ENCODE measurements at regions not wholly inside any gene's neighbourhood (a gene's known extent, or its start where the extent isn't known, plus 50 kb on each side); places are given as distances from the start of the nearest gene placed in this dataset.
"Not testable (repeated sequence)": the region's sequence is repeated elsewhere in the genome, so short reads cannot be mapped to it uniquely, and the experiment has no call there.

DNA sequence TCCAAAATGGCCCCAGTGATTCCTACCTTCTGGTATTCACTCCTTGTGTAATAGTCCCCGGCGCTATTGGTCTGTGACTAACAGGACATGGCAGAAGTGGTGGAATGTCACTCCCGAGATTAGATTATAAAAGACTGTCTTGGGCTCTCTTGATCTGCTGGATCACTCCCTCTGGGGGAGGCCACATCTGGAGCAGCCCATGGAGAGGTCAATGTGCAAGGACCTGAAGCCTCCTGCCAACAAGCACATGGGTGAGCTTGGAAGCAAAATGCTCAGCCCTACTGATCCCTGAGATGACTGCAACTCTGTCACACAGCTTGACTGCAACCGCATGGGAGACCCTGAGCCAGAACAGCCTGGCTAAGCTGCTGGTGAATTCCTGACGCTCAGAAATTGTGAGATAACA, 94.3 kb upstream of the GLI2 start:
- TF ChIP-seq, protein P1, sequence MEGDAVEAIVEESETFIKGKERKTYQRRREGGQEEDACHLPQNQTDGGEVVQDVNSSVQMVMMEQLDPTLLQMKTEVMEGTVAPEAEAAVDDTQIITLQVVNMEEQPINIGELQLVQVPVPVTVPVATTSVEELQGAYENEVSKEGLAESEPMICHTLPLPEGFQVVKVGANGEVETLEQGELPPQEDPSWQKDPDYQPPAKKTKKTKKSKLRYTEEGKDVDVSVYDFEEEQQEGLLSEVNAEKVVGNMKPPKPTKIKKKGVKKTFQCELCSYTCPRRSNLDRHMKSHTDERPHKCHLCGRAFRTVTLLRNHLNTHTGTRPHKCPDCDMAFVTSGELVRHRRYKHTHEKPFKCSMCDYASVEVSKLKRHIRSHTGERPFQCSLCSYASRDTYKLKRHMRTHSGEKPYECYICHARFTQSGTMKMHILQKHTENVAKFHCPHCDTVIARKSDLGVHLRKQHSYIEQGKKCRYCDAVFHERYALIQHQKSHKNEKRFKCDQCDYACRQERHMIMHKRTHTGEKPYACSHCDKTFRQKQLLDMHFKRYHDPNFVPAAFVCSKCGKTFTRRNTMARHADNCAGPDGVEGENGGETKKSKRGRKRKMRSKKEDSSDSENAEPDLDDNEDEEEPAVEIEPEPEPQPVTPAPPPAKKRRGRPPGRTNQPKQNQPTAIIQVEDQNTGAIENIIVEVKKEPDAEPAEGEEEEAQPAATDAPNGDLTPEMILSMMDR (IDR thresholded peaks at IDR 0.05; ENCODE audit: unreplicated experiment), result no peak
- Mint-ChIP-seq H3K9me3 (ENCODE audit: unreplicated experiment) (no peaks in the 10 kb centered on the region), H3K27ac (ENCODE audit: unreplicated experiment) (no peak overlapping the region), H3K27me3 (ENCODE audit: unreplicated experiment) (no peaks in the 10 kb centered on the region), H3K4me1 (ENCODE audit: unreplicated experiment) (no peaks in the 10 kb centered on the region), H3K4me3 (ENCODE audit: unreplicated experiment) (no peak overlapping the region), H3K36me3 (ENCODE audit: low read depth, unreplicated experiment) (no peaks in the 10 kb centered on the region)
- no peak for DNase-seq (ENCODE audit: low spot score)

DNA sequence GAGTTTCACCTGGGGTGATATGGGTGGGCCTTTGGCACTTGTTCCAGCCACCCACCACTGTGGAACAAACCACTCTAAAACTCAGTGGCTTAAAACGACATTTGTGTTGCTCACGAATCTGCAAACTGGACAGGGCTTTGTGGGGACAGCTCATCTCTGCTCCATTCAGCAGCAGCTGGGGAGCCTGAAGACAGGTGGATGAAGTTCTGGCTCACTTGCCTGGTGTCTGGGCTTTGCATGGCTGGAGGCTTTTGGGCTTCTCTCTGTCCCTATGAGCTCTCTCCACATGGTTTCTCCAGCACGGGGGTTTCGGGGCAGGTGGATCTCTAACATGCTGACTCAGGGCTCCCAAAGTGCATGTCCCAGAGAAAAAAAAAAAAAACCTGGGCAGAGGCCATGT, 93.0 kb upstream of the GLI2 start:
- H3K36me3 Mint-ChIP-seq (ENCODE audit: low read depth, unreplicated experiment), result no peaks in the 10 kb centered on the region
- no peak for DNase-seq (ENCODE audit: low spot score)

DNA sequence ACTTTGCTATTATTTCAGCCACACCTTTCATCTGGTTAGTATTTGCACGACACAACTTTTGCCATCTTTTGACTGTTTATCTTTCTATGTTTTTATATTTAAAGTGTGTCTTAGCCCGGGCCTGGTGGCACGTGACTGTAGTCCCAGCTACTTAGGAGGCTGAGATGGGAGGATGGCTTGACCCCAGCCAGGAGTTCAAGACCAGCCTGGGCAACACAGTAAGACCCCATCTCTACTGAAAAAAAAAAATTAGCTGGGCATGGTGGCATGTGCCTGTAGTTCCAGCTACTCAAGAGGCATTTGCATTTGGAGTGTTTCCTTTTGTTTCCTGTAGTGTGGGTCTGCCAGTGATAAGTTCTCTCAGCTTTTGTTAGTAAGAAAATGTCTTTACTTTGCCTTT, 88.7 kb upstream of the GLI2 start:
- peaks cover 3% of the 10 kb centered on the region for H3K27me3 Mint-ChIP-seq (ENCODE audit: unreplicated experiment)

More for the DNA sequence above, 93.0 kb upstream of the GLI2 start:
- H3K27me3 Mint-ChIP-seq (ENCODE audit: unreplicated experiment), result no peaks in the 10 kb centered on the region
- H3K9me3 Mint-ChIP-seq (ENCODE audit: unreplicated experiment), result no peaks in the 10 kb centered on the region
- H3K27ac Mint-ChIP-seq (ENCODE audit: unreplicated experiment), result no peak overlapping the region
- TF ChIP-seq, protein P1 (IDR thresholded peaks at IDR 0.05; ENCODE audit: unreplicated experiment), result no peak
- no peak overlapping the region for H3K4me3 Mint-ChIP-seq (ENCODE audit: unreplicated experiment)
- no peaks in the 10 kb centered on the region for H3K4me1 Mint-ChIP-seq (ENCODE audit: unreplicated experiment)

DNA sequence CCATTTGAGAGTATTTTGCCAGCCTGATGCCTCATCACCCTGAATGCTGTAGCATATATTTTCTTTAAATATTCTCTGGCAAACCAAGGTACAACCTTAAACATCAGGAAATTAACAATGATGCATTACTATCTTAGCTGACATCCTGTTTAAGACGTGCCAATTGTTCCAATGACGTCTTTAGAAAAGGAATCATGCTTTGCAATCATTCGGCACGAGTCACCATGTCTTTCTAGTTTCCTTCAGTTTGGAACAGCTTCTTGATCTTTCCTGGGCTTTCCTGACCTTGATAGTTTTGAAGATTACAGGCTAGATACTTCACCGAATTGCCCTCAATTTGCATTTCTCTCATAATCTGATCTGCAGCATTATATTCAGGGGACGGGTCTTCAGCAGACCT, 88.2 kb upstream of the GLI2 start:
- Mint-ChIP-seq H3K36me3 (ENCODE audit: low read depth, unreplicated experiment) (peaks cover 9% of the 10 kb centered on the region), H3K9me3 (ENCODE audit: unreplicated experiment) (peaks cover 9% of the 10 kb centered on the region), H3K4me1 (ENCODE audit: unreplicated experiment) (no peaks in the 10 kb centered on the region), H3K27ac (ENCODE audit: unreplicated experiment) (no peak overlapping the region), H3K4me3 (ENCODE audit: unreplicated experiment) (no peak overlapping the region), H3K27me3 (ENCODE audit: unreplicated experiment) (peaks cover 3% of the 10 kb centered on the region)
- DNase-seq (ENCODE audit: low spot score), result no peak
- TF ChIP-seq, protein P1 (IDR thresholded peaks at IDR 0.05; ENCODE audit: unreplicated experiment), result no peak

More for the DNA sequence above, 88.7 kb upstream of the GLI2 start:
- Mint-ChIP-seq H3K36me3 (ENCODE audit: low read depth, unreplicated experiment) (peaks cover 9% of the 10 kb centered on the region), H3K4me3 (ENCODE audit: unreplicated experiment) (no peak overlapping the region), H3K9me3 (ENCODE audit: unreplicated experiment) (peaks cover 9% of the 10 kb centered on the region), H3K4me1 (ENCODE audit: unreplicated experiment) (no peaks in the 10 kb centered on the region), H3K27ac (ENCODE audit: unreplicated experiment) (no peak overlapping the region)
- no peak for DNase-seq (ENCODE audit: low spot score)
- TF ChIP-seq, protein P1 (IDR thresholded peaks at IDR 0.05; ENCODE audit: unreplicated experiment), result no peak

DNA sequence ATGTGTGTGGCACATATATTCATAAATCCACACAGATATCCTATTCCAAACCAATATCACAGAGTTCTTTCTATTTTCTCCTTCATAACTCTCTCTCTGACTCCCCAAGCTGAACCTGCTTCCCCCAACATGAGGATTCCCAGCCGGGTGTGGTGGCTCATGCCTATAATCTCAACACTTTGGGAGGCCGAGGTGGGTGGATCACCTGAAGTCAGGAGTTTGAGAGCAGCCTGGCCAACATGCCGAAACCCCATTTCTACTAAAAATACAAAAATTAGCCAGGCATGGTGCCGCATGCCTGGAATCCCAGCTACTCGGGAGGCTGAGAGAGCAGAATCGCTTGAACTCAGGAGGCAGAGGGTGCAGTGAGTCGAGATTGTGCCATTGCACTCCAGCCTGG, 86.3 kb upstream of the GLI2 start:
- not testable (repeated sequence) for H3K27ac Mint-ChIP-seq (ENCODE audit: unreplicated experiment); DNase-seq (ENCODE audit: low spot score); H3K4me1 Mint-ChIP-seq (ENCODE audit: unreplicated experiment); H3K36me3 Mint-ChIP-seq (ENCODE audit: low read depth, unreplicated experiment); H3K9me3 Mint-ChIP-seq (ENCODE audit: unreplicated experiment); H3K4me3 Mint-ChIP-seq (ENCODE audit: unreplicated experiment); H3K27me3 Mint-ChIP-seq (ENCODE audit: unreplicated experiment)

Measured in endothelial cell (in vitro differentiated cells).